ENCODE measurements at regions not wholly inside any gene's neighbourhood (a gene's known extent, or its start where the extent isn't known, plus 50 kb on each side); places are given as distances from the start of the nearest gene placed in this dataset.

GRCh38 chr3:126279853-126280252 is 77.4 kb downstream of the KLF15 start:
- no peaks in the 10 kb centered on the region for H3K9me3 Mint-ChIP-seq (ENCODE audit: low read depth)
- H3K4me3 Mint-ChIP-seq (ENCODE audit: low read depth), result no peak overlapping the region

GRCh38 chr3:126277629-126278378 is 79.4 kb downstream of the KLF15 start:
- H3K36me3 Mint-ChIP-seq (ENCODE audit: insufficient read depth), result no peaks in the 10 kb centered on the region
- H3K27me3 Mint-ChIP-seq, result peaks cover 26% of the 10 kb centered on the region
- no peak overlapping the region for H3K27ac Mint-ChIP-seq
- DNase-seq (ENCODE audit: low spot score, unreplicated experiment), result no peak
- peaks cover 2% of the 10 kb centered on the region for H3K4me1 Mint-ChIP-seq (ENCODE audit: low read depth)
- H3K9me3 Mint-ChIP-seq (ENCODE audit: low read depth), result no peaks in the 10 kb centered on the region
- no peak for TF ChIP-seq CTCF (IDR thresholded peaks at IDR 0.05; ENCODE audit: unreplicated experiment)
- no peak overlapping the region for H3K4me3 Mint-ChIP-seq (ENCODE audit: low read depth)

More at GRCh38 chr3:126279853-126280252, 77.4 kb downstream of the KLF15 start:
- Mint-ChIP-seq H3K27me3 (peaks cover 21% of the 10 kb centered on the region), H3K4me1 (ENCODE audit: low read depth) (peaks cover 2% of the 10 kb centered on the region), H3K27ac (no peak overlapping the region), H3K36me3 (ENCODE audit: insufficient read depth) (no peaks in the 10 kb centered on the region)
- no peak for TF ChIP-seq CTCF (IDR thresholded peaks at IDR 0.05; ENCODE audit: unreplicated experiment)
- no peak for DNase-seq (ENCODE audit: low spot score, unreplicated experiment)

GRCh38 chr3:126275620-126275904 is 81.6 kb downstream of the KLF15 start:
- Mint-ChIP-seq H3K4me1 (ENCODE audit: low read depth) (peaks cover 2% of the 10 kb centered on the region), H3K36me3 (ENCODE audit: insufficient read depth) (no peaks in the 10 kb centered on the region), H3K9me3 (ENCODE audit: low read depth) (no peaks in the 10 kb centered on the region), H3K27ac (no peak overlapping the region), H3K4me3 (ENCODE audit: low read depth) (no peak overlapping the region), H3K27me3 (peaks cover 26% of the 10 kb centered on the region)
- TF ChIP-seq CTCF (IDR thresholded peaks at IDR 0.05; ENCODE audit: unreplicated experiment), result no peak
- DNase-seq (ENCODE audit: low spot score, unreplicated experiment), result no peak

GRCh38 chr3:126274735-126275619 is 82.2 kb downstream of the KLF15 start:
- Mint-ChIP-seq H3K36me3 (ENCODE audit: insufficient read depth) (no peaks in the 10 kb centered on the region), H3K27ac (no peak overlapping the region)
- TF ChIP-seq CTCF (IDR thresholded peaks at IDR 0.05; ENCODE audit: unreplicated experiment), result no peak

GRCh38 chr3:126270145-126270811 is 86.9 kb downstream of the KLF15 start:
- Mint-ChIP-seq H3K36me3 (ENCODE audit: insufficient read depth) (no peaks in the 10 kb centered on the region), H3K4me3 (ENCODE audit: low read depth) (no peak overlapping the region), H3K4me1 (ENCODE audit: low read depth) (peaks cover 12% of the 10 kb centered on the region), H3K9me3 (ENCODE audit: low read depth) (no peaks in the 10 kb centered on the region), H3K27ac (peak overlapping the region; percentile 82), H3K27me3 (peaks cover 11% of the 10 kb centered on the region)
- no peak for TF ChIP-seq CTCF (IDR thresholded peaks at IDR 0.05; ENCODE audit: unreplicated experiment)
- no peak for DNase-seq (ENCODE audit: low spot score, unreplicated experiment)

More at GRCh38 chr3:126274735-126275619, 82.2 kb downstream of the KLF15 start:
- Mint-ChIP-seq H3K27me3 (peaks cover 26% of the 10 kb centered on the region), H3K4me1 (ENCODE audit: low read depth) (no peaks in the 10 kb centered on the region), H3K4me3 (ENCODE audit: low read depth) (no peak overlapping the region), H3K9me3 (ENCODE audit: low read depth) (no peaks in the 10 kb centered on the region)
- DNase-seq (ENCODE audit: low spot score, unreplicated experiment), result no peak
